Smooth muscle cell (in vitro differentiated cells): ENCODE measurements at regions not wholly inside any gene's neighbourhood (a gene's known extent, or its start where the extent isn't known, plus 50 kb on each side); places are given as distances from the start of the nearest gene placed in this dataset.

Experiments
- DNase-seq: peaks from one replicate; lab custom pipeline; 2025; ENCODE audit not compliant: unreplicated experiment; lab: John Stamatoyannopoulos, UW
- H2AFZ ChIP-seq: fragments of 200-600 bp; sonication (generic); 2 replicates; pipeline ENCODE4 v1.6.0; 2016; ENCODE audit warnings: antibody characterized with exemption, low read depth, mild to moderate bottlenecking
- H3F3A ChIP-seq: fragments of 200-600 bp; sonication (generic); 2 replicates; pipeline ENCODE4 v1.6.0; 2017; ENCODE audit warnings: antibody characterized with exemption, low read depth
- H3K27ac ChIP-seq: fragments of 200-600 bp; sonication (generic); 2 replicates; pipeline ENCODE4 v1.5.1; 2016; ENCODE audit warnings: low read depth, mild to moderate bottlenecking
- H3K27me3 ChIP-seq: fragments of 200-600 bp; sonication (generic); 2 replicates; pipeline ENCODE4 v1.6.1; 2016; ENCODE audit warnings: low read depth, mild to moderate bottlenecking
- H3K36me3 ChIP-seq: fragments of 200-600 bp; sonication (generic); 2 replicates; pipeline ENCODE4 v1.5.1; 2016; ENCODE audit warnings: low read depth
- H3K4me1 ChIP-seq: fragments of 200-600 bp; sonication (generic); 2 replicates; pipeline ENCODE4 v1.5.1; 2016; ENCODE audit warnings: low read depth
- H3K4me2 ChIP-seq: fragments of 200-600 bp; sonication (generic); 2 replicates; pipeline ENCODE4 v1.6.0; 2016; ENCODE audit warnings: mild to moderate bottlenecking
- H3K4me3 ChIP-seq: fragments of 200-600 bp; sonication (generic); 2 replicates; pipeline ENCODE4 v1.5.1; 2016; ENCODE audit warnings: mild to moderate bottlenecking
- H3K79me2 ChIP-seq: fragments of 200-600 bp; sonication (generic); 2 replicates; pipeline ENCODE4 v1.6.0; 2016; ENCODE audit warnings: low read depth, mild to moderate bottlenecking
- H3K9ac ChIP-seq: fragments of 200-600 bp; sonication (generic); 2 replicates; pipeline ENCODE4 v1.6.0; 2016; ENCODE audit warnings: low read depth
- H3K9me3 ChIP-seq: fragments of 200-600 bp; sonication (generic); replicated peaks from 2 replicates; pipeline ENCODE4 v1.5.1; 2016; ENCODE audit warnings: low read depth
- H4K20me1 ChIP-seq: fragments of 200-600 bp; sonication (generic); 2 replicates; pipeline ENCODE4 v1.6.0; 2016; ENCODE audit warnings: low read depth
- WGBS: methylation state at CpG from one replicate; pipeline ENCODE4 v1.1.7; 2016; ENCODE audit warnings: low lambda C conversion rate; 5-methylcytosine and 5-hydroxymethylcytosine counted together
- TF ChIP-seq, protein P1 (sequence below): fragments of 200-600 bp; sonication (generic); IDR thresholded peaks from 2 replicates; pipeline ENCODE4 v1.5.1; 2017; ENCODE audit warnings: borderline replicate concordance, mild to moderate bottlenecking, antibody characterized with exemption; ENCODE audit not compliant: insufficient read depth, poor library complexity, severe bottlenecking

DNA sequence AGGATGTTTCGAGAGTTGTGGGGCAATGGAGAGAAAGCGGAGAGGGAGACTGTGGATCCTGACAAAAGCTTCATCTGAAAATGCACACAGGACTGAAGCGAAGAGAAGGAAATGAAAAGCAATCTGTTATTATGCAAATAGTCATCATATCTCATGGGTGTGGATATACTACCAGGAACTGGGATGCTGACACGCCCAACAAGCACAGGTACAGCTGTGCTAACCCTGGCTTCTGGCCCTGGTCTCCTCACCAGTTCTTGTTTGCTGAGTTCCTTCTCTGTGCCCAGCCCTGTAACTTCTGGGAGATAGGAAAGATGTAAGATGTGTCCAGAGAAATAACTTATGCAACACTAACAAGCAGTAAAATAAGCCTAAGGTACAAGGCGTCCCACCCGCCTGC is 358.8 kb downstream of the CMPK2 start:
- Histone ChIP-seq H4K20me1 (no peaks in the 10 kb centered on the region), H3K4me2 (peak overlapping the region; percentile 8), H3K36me3 (no peaks in the 10 kb centered on the region), H3F3A (no peaks in the 10 kb centered on the region), H3K4me1 (no peaks in the 10 kb centered on the region), H3K27me3 (no peaks in the 10 kb centered on the region), H2AFZ (no peak overlapping the region), H3K79me2 (no peaks in the 10 kb centered on the region), H3K27ac (no peak overlapping the region), H3K4me3 (no peak overlapping the region), H3K9me3 (no peaks in the 10 kb centered on the region), H3K9ac (no peak overlapping the region)
- DNase-seq, result no peak
- TF ChIP-seq, protein P1, sequence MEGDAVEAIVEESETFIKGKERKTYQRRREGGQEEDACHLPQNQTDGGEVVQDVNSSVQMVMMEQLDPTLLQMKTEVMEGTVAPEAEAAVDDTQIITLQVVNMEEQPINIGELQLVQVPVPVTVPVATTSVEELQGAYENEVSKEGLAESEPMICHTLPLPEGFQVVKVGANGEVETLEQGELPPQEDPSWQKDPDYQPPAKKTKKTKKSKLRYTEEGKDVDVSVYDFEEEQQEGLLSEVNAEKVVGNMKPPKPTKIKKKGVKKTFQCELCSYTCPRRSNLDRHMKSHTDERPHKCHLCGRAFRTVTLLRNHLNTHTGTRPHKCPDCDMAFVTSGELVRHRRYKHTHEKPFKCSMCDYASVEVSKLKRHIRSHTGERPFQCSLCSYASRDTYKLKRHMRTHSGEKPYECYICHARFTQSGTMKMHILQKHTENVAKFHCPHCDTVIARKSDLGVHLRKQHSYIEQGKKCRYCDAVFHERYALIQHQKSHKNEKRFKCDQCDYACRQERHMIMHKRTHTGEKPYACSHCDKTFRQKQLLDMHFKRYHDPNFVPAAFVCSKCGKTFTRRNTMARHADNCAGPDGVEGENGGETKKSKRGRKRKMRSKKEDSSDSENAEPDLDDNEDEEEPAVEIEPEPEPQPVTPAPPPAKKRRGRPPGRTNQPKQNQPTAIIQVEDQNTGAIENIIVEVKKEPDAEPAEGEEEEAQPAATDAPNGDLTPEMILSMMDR, result no peak
- 71% methylated on average over 6 of the region's 6 CpGs for WGBS

DNA sequence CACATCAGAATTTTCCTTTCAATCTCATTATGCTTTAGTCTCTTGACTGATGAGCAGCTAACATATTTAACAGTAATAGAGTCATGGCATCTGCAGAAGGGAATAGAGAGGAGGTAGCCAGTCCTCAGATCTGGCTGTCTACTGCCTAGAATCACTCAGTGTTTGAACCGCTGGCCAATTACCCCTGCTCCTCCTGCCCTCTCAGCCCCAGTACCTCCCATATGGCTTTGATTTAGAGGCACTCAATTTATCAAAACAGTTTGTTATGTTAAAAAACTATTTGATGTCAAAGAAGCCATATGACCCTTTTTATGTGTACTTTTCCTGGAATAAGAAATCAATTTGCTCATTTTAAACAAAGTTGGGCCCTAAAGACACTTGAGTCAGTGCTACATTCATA is 355.2 kb downstream of the CMPK2 start:
- Histone ChIP-seq H4K20me1 (no peaks in the 10 kb centered on the region), H3K36me3 (no peaks in the 10 kb centered on the region), H3K27ac (no peak overlapping the region), H2AFZ (no peak overlapping the region), H3K27me3 (no peaks in the 10 kb centered on the region), H3K9me3 (no peaks in the 10 kb centered on the region), H3K4me3 (no peak overlapping the region), H3K79me2 (no peaks in the 10 kb centered on the region), H3F3A (no peaks in the 10 kb centered on the region), H3K4me2 (no peak overlapping the region), H3K4me1 (no peaks in the 10 kb centered on the region), H3K9ac (no peak overlapping the region)
- TF ChIP-seq, protein P1, result no peak
- 88% methylated on average over 1 of the region's 1 CpG for WGBS
- no peak for DNase-seq

DNA sequence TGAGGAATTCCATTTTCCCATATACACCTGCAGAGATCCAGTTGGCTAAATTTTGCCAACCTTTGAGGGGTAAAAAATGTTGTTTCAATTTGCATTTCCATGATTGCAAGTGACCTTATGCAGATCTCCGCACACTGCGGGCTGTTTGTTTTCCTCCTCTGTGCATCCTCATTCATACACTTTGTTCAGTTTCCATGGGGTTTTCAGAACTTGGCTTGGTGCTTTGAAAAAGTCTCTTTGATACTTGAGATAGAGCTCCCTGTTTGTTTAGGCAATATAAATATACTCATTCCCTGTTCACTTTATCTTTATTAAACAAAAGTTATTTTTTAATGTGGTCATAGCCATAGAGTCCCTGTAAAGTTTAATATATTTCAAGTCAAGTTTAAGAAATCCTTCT is 353.1 kb downstream of the CMPK2 start:
- H3F3A ChIP-seq, result no peaks in the 10 kb centered on the region

GRCh38 chr2:6516674-6517073 is 349.0 kb downstream of the CMPK2 start:
- Histone ChIP-seq H3K4me1 (peaks cover 4% of the 10 kb centered on the region), H3K79me2 (no peaks in the 10 kb centered on the region), H3F3A (no peaks in the 10 kb centered on the region), H3K9me3 (no peaks in the 10 kb centered on the region), H3K27me3 (no peaks in the 10 kb centered on the region), H3K36me3 (no peaks in the 10 kb centered on the region), H3K4me3 (no peak overlapping the region), H4K20me1 (no peaks in the 10 kb centered on the region), H2AFZ (no peak overlapping the region), H3K4me2 (no peak overlapping the region), H3K9ac (no peak overlapping the region), H3K27ac (no peak overlapping the region)
- TF ChIP-seq, protein P1, result no peak
- no peak for DNase-seq
- 85% methylated on average over 6 of the region's 6 CpGs for WGBS

More for the DNA sequence above, 353.1 kb downstream of the CMPK2 start:
- no peak overlapping the region for H3K27ac ChIP-seq
- no peak overlapping the region for H2AFZ ChIP-seq
- H3K4me2 ChIP-seq, result no peak overlapping the region
- WGBS, result 92% methylated on average over 2 of the region's 2 CpGs
- TF ChIP-seq, protein P1, result no peak
- H3K4me1 ChIP-seq, result no peaks in the 10 kb centered on the region
- H3K9ac ChIP-seq, result no peak overlapping the region
- no peak overlapping the region for H3K4me3 ChIP-seq
- H3K36me3 ChIP-seq, result no peaks in the 10 kb centered on the region
- H3K79me2 ChIP-seq, result no peaks in the 10 kb centered on the region
- no peaks in the 10 kb centered on the region for H4K20me1 ChIP-seq
- no peaks in the 10 kb centered on the region for H3K27me3 ChIP-seq
- H3K9me3 ChIP-seq, result no peaks in the 10 kb centered on the region
- DNase-seq, result no peak
